Pancreas (tissue), 10 donors: ENCODE measurements at regions not wholly inside any gene's neighbourhood (a gene's known extent, or its start where the extent isn't known, plus 50 kb on each side); places are given as distances from the start of the nearest gene placed in this dataset.

Experiments
- ATAC-seq, 4 donors: fragments of 200-7000 bp; cut with Tn5 transposase; one replicate each; pipeline versions ENCODE4 v1.8.0 to v1.9.1; 2020; ENCODE audit warnings: mild to moderate bottlenecking in 4 of 4, moderate library complexity in 4 of 4
- DNase-seq, 6 donors: peaks; one replicate each; pipeline ENCODE4 v3.0.0-alpha.2; 2020
- FAIRE-seq: peaks from 2 replicates; lab custom pipeline; 2012; peaks lifted over from hg19 to GRCh38; lab: Jason Lieb, UNC
- H3K27ac ChIP-seq, 4 donors: fragments of 200-600 bp; sonication (generic); 1 replicate in 3 of 4; 2 replicates in 1 of 4; pipeline versions ENCODE4 v1.5.0 to v1.8.0; 2020
- H3K27me3 ChIP-seq, 4 donors: fragments of 200-600 bp; one replicate each; pipeline ENCODE4 v1.8.0; 2021
- H3K36me3 ChIP-seq, 3 donors: fragments of 200-600 bp; sonication (generic) in 1 of 3; one replicate each; pipeline versions ENCODE4 v1.5.0 to v1.8.0; 2020 to 2021
- H3K4me1 ChIP-seq, 3 donors: fragments of 200-600 bp; one replicate each; pipeline ENCODE4 v1.8.0; 2021
- H3K4me3 ChIP-seq, 4 donors: fragments of 200-600 bp; sonication (generic) in 2 of 4; one replicate each; pipeline versions ENCODE4 v1.5.0 to v1.8.0; 2020 to 2021
- H3K9me3 ChIP-seq, 4 donors: fragments of 200-600 bp; one replicate each; pipeline ENCODE4 v1.8.0; 2021
- WGBS, 2 donors: extraction: QIAGEN DNeasy Blood & Tissue Kit; methylation state at CpG; one replicate each; pipeline ENCODE4 v1.1.7; 2013; 5-methylcytosine and 5-hydroxymethylcytosine counted together
- intact Hi-C, 3 donors: fragments of 100-400 bp; cut with DNase I; formaldehyde crosslinking; loops; one replicate each; pipeline versions ENCODE4 v1.11.1 to v1.14.2; 2022
- TF ChIP-seq, protein P1 (sequence below), 4 donors: fragments of 200-600 bp; sonication (generic) in 3 of 4; IDR thresholded peaks; one replicate each; pipeline versions ENCODE4 v1.5.0 to v1.8.0; 2021; ENCODE audit warnings: antibody characterized with exemption in 4 of 4
- donor health status: healthy with polysubstance abuse.
- donor health status: DM: no; HTN: no; CAD: no; lungs with moderate emphysema.
- donor health status: DM: no; HTN: no; CAD: no.
- donor health status: control.
- donor health status: control.
- donor health status: Bipolar disorder and iron deficiency.
- donor health status: DM: yes; HTN: yes; CAD: no.
- donor health status: DM: no; HTN: no; CAD: no.
- donor health status: DM: no; HTN: no; CAD: no.
- donor health status: DM: yes; HTN: yes; CAD: no.

DNA sequence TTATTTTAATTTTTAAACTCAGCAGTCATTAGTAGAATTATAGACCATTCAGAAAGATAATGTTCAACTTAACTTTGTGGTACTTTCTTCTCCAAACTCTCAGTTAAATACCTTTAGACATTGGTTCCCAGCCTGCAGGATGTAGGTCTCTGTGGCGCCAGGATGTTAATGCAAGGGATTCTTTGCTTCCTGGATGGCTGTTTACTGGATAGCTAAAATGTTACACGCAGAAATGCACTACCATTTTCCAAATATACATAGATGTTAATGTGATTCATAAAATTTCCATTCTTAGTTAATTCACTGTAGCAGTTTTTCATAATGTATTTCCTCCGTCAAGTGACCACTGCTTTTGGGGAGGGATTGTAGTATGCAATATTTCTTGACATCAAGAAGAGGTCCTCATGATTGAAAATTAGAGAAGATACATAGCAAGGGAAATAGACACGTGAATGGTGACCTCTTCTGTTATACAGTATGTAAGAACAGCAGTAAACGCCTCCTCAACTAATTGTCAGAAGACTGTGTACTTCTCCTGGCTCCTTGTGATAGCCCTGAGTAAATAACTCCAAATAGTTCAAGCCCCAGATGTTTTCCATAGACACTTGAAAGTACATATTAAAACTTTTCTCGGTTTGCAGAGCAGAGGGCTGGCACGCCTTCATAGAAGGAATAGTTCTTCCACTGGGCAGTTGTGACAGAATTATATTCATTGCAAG is 128.8 kb downstream of the LCA5 start:
- H3K9me3 ChIP-seq, result no peaks in the 10 kb centered on the region
- intact Hi-C loops, result no loop called here
- FAIRE-seq (no peak), DNase-seq (no peak), ATAC-seq (no peak)
- TF ChIP-seq, protein P1, sequence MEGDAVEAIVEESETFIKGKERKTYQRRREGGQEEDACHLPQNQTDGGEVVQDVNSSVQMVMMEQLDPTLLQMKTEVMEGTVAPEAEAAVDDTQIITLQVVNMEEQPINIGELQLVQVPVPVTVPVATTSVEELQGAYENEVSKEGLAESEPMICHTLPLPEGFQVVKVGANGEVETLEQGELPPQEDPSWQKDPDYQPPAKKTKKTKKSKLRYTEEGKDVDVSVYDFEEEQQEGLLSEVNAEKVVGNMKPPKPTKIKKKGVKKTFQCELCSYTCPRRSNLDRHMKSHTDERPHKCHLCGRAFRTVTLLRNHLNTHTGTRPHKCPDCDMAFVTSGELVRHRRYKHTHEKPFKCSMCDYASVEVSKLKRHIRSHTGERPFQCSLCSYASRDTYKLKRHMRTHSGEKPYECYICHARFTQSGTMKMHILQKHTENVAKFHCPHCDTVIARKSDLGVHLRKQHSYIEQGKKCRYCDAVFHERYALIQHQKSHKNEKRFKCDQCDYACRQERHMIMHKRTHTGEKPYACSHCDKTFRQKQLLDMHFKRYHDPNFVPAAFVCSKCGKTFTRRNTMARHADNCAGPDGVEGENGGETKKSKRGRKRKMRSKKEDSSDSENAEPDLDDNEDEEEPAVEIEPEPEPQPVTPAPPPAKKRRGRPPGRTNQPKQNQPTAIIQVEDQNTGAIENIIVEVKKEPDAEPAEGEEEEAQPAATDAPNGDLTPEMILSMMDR (IDR thresholded peaks at IDR 0.05), result no peak
- 73 to 84% methylated on average over 7 of the region's 7 CpGs for WGBS, 2 donors
- no peaks in the 10 kb centered on the region for H3K36me3 ChIP-seq
- no peak overlapping the region for H3K4me3 ChIP-seq
- H3K4me1 ChIP-seq, result no peaks in the 10 kb centered on the region
- H3K27me3 ChIP-seq, result no peaks in the 10 kb centered on the region
- H3K27ac ChIP-seq, result no peak overlapping the region

DNA sequence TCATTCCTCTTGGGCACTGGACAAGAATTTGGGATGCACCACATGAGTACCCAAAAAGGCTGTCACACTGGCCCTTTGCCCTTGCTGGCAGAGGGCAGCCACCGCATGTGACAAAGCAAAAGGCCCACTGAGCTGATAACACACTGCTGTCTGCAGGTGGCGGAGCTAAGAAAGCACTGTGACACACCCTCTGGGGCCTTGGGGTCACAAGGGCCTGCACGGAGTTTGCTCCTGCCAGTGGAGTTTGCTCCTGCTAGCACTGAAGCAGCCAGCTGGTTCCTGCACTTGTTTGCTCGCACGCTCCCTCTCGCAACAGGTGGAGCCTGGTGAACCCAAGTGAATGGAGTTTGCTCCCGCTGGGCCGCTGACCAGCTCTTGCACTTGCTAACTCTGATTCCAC is 132.6 kb downstream of the LCA5 start:
- DNase-seq, result peak in 4 of 6 donors; percentile 13 to 27 (median 20)
- H3K4me1 ChIP-seq, result no peaks in the 10 kb centered on the region
- WGBS, 2 donors, result 63 to 71% methylated on average over 8 of the region's 8 CpGs
- no peaks in the 10 kb centered on the region for H3K27me3 ChIP-seq
- no peak for FAIRE-seq
- H3K27ac ChIP-seq, result no peak overlapping the region
- no peaks in the 10 kb centered on the region for H3K9me3 ChIP-seq
- TF ChIP-seq, protein P1 (IDR thresholded peaks at IDR 0.05), result no peak
- ATAC-seq, result peak in 3 of 4 donors; percentile 35 to 43 (median 38)
- H3K4me3 ChIP-seq, result no peak overlapping the region
- H3K36me3 ChIP-seq, result no peaks in the 10 kb centered on the region
- intact Hi-C loops, result no loop called here

DNA sequence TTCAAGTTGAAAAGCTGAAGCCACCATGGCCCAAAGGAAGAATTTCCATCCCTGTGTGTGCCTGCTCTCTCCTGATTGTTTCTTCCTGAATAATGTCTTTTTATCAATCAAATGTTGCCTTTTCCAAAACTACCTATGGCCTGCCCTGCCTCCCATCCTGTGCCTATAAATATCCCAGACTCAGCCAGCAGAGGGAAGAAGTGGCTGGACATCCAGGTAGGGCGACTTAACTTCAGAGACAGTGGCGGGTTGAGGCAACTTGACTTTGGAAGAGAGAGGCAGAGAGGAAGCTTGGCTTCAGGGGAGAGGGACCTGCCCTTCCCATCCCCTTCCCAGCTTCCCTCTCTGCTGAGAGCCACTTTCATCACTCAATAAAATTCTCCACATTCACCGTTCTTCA is 133.0 kb downstream of the LCA5 start:
- no peak overlapping the region for H3K4me3 ChIP-seq
- TF ChIP-seq, protein P1 (IDR thresholded peaks at IDR 0.05), result no peak
- DNase-seq, result no peak
- H3K4me1 ChIP-seq, result no peaks in the 10 kb centered on the region
- FAIRE-seq, result no peak
- no peaks in the 10 kb centered on the region for H3K27me3 ChIP-seq
- no peaks in the 10 kb centered on the region for H3K9me3 ChIP-seq
- intact Hi-C loops, result no loop called here
- no peaks in the 10 kb centered on the region for H3K36me3 ChIP-seq
- WGBS, 2 donors, result 92 to 96% methylated on average over 3 of the region's 3 CpGs
- ATAC-seq, result no peak
- H3K27ac ChIP-seq, result no peak overlapping the region

DNA sequence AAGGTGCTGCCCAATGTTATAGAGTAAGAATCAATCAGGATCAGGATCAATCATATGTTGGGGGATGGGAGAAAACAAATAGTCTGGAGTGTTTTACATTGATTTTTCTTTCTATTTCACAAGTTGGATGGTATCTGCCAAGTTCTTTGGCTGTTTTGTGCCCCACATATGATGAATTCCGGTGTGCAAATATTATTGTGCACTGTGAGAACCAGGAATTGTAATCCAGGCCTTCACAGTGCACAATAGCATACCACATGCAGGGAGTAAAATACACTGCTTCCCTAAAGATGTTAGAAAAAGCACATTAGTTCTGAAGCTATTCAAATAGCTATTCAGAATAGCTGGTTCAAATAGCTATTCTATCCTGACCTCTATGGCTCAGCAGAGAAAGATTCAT is 133.7 kb downstream of the LCA5 start:
- WGBS, 2 donors, result 33 to 42% methylated on average over 1 of the region's 1 CpG
- no peaks in the 10 kb centered on the region for H3K9me3 ChIP-seq
- TF ChIP-seq, protein P1 (IDR thresholded peaks at IDR 0.05), result no peak
- H3K4me3 ChIP-seq, result no peak overlapping the region
- H3K4me1 ChIP-seq, result no peaks in the 10 kb centered on the region
- intact Hi-C loops, result no loop called here
- DNase-seq, result no peak
- H3K27me3 ChIP-seq, result no peaks in the 10 kb centered on the region
- peak in 1 of 4 donors; percentile 24 for ATAC-seq
- no peak overlapping the region for H3K27ac ChIP-seq
- FAIRE-seq, result no peak
- no peaks in the 10 kb centered on the region for H3K36me3 ChIP-seq

DNA sequence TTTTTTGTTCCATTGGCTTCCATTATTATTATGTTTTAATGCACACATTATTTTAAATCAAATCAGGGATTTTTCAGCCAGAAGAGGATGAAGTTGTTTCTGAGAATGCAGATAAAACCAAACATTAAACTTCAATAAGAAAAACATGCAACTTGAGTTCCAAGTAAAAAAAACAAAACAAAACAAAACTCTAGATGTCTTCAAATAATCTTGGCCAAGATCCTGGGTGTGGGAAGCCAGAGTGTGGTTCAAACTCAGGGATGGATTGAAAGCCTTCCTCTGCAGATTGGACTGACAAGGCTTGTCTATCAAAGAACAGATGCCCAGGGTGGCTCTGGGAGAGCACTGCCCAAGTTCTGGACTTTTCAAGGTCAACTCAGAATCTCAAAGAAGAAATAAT is 134.1 kb downstream of the LCA5 start:
- DNase-seq (no peak), ATAC-seq (no peak), FAIRE-seq (no peak)
- H3K4me1 ChIP-seq, result no peaks in the 10 kb centered on the region
- TF ChIP-seq, protein P1 (IDR thresholded peaks at IDR 0.05), result no peak
- no peak overlapping the region for H3K4me3 ChIP-seq
- no peaks in the 10 kb centered on the region for H3K9me3 ChIP-seq
- no peaks in the 10 kb centered on the region for H3K36me3 ChIP-seq
- no peak overlapping the region for H3K27ac ChIP-seq
- intact Hi-C loops, result no loop called here
- H3K27me3 ChIP-seq, result no peaks in the 10 kb centered on the region
